ENCODE measurements at regions not wholly inside any gene's neighbourhood (a gene's known extent, or its start where the extent isn't known, plus 50 kb on each side); places are given as distances from the start of the nearest gene placed in this dataset.
"Not testable (repeated sequence)": the region's sequence is repeated elsewhere in the genome, so short reads cannot be mapped to it uniquely, and the experiment has no call there.

DNA sequence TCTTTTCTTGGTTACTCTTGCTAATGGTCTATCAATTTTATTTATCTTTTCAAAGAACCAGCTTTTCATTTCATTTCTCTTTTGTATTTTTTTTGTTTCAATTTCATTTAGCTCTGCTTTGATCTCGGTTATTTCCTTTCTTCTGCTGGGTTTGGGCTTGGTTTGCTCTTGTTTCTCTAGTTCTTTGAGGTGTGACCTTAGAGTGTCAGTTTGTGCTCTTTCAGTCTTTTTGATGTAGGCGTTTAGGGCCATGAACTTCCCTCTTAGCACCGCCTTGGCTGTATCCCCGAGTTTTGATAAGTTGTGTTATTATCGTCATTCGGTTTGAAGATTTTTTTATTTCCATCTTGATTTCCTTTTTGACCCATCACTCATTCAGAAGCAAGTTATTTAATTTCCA is 265.5 kb downstream of the VAPA start:
- TF ChIP-seq, protein P1, sequence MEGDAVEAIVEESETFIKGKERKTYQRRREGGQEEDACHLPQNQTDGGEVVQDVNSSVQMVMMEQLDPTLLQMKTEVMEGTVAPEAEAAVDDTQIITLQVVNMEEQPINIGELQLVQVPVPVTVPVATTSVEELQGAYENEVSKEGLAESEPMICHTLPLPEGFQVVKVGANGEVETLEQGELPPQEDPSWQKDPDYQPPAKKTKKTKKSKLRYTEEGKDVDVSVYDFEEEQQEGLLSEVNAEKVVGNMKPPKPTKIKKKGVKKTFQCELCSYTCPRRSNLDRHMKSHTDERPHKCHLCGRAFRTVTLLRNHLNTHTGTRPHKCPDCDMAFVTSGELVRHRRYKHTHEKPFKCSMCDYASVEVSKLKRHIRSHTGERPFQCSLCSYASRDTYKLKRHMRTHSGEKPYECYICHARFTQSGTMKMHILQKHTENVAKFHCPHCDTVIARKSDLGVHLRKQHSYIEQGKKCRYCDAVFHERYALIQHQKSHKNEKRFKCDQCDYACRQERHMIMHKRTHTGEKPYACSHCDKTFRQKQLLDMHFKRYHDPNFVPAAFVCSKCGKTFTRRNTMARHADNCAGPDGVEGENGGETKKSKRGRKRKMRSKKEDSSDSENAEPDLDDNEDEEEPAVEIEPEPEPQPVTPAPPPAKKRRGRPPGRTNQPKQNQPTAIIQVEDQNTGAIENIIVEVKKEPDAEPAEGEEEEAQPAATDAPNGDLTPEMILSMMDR (IDR thresholded peaks at IDR 0.05), result not testable (repeated sequence)
- TF ChIP-seq EP300 (IDR thresholded peaks at IDR 0.05), result not testable (repeated sequence)
